ENCODE measurements at regions not wholly inside any gene's neighbourhood (a gene's known extent, or its start where the extent isn't known, plus 50 kb on each side); places are given as distances from the start of the nearest gene placed in this dataset.

DNA sequence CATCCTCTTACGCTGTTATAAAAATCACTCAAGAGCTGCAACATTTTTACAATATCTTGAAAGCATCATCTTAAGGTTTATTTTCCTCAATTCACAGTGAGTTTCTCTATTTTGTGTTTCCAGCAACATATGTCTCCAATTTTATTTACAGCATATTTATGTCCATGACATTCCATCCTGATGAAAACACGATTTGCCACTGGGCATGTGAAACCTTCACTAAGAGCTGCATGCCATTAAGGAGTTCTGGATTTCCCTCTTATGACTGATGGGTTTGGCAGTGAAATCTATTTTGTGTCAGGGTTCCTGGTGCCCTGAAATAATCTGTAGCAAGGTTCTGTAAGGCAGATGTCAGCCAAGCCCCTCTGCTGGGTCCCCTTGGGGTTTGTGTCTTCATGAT is 527.6 kb upstream of the KLF12 start:
- TF ChIP-seq, protein P1, sequence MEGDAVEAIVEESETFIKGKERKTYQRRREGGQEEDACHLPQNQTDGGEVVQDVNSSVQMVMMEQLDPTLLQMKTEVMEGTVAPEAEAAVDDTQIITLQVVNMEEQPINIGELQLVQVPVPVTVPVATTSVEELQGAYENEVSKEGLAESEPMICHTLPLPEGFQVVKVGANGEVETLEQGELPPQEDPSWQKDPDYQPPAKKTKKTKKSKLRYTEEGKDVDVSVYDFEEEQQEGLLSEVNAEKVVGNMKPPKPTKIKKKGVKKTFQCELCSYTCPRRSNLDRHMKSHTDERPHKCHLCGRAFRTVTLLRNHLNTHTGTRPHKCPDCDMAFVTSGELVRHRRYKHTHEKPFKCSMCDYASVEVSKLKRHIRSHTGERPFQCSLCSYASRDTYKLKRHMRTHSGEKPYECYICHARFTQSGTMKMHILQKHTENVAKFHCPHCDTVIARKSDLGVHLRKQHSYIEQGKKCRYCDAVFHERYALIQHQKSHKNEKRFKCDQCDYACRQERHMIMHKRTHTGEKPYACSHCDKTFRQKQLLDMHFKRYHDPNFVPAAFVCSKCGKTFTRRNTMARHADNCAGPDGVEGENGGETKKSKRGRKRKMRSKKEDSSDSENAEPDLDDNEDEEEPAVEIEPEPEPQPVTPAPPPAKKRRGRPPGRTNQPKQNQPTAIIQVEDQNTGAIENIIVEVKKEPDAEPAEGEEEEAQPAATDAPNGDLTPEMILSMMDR (IDR thresholded peaks at IDR 0.05; ENCODE audit: low read depth, low read length, poor library complexity, severe bottlenecking) = no peak
- TF ChIP-seq EZH2phosphoT487 (IDR thresholded peaks at IDR 0.05; ENCODE audit: borderline replicate concordance, low read length) = no peak
